Testis (tissue), 2 donors: ENCODE measurements at regions not wholly inside any gene's neighbourhood (a gene's known extent, or its start where the extent isn't known, plus 50 kb on each side); places are given as distances from the start of the nearest gene placed in this dataset.

Source experiments
- DNase-seq: peaks from one replicate; pipeline ENCODE4 v3.0.0-alpha.2; 2019
- H3K27ac ChIP-seq, 2 donors: fragments of 200-600 bp; sonication (generic); one replicate each; pipeline ENCODE4 v1.5.1; 2019
- H3K27me3 ChIP-seq: fragments of 200-600 bp; sonication (generic); one replicate; pipeline ENCODE4 v1.5.1; 2019
- H3K36me3 ChIP-seq: fragments of 200-600 bp; sonication (generic); one replicate; pipeline ENCODE4 v1.5.1; 2017; ENCODE audit warnings: low read depth; ENCODE audit errors: missing control alignments
- H3K4me1 ChIP-seq: fragments of 200-600 bp; sonication (generic); one replicate; pipeline ENCODE4 v1.5.1; 2019
- H3K4me3 ChIP-seq, 2 donors: fragments of 200-600 bp; sonication (generic); one replicate each; pipeline ENCODE4 v1.5.1; 2017 to 2019
- H3K9me3 ChIP-seq: fragments of 200-600 bp; sonication (generic); one replicate; pipeline ENCODE4 v1.5.1; 2017
- CTCF ChIP-seq, 3 experiments: fragments of 450-650 bp in 2 of 3; fragments of 200-600 bp in 1 of 3; sonication (generic) in 1 of 3; IDR thresholded peaks; one replicate each; pipeline ENCODE4 v1.5.1; 2016 to 2019; ENCODE audit warnings: antibody characterized with exemption in 3 of 3, mild to moderate bottlenecking in 2 of 3, moderate library complexity in 1 of 3
- POLR2A ChIP-seq: fragments of 450-650 bp; IDR thresholded peaks from one replicate; pipeline ENCODE4 v1.6.1; 2017; ENCODE audit warnings: antibody characterized with exemption, mild to moderate bottlenecking, moderate library complexity
- WGBS, 2 donors: methylation state at CpG; one replicate each; pipeline ENCODE4 v1.1.5; 2018; 5-methylcytosine and 5-hydroxymethylcytosine counted together
- intact Hi-C: fragments of 100-400 bp; cut with DNase I; formaldehyde crosslinking; loops from one replicate; pipeline ENCODE4 v1.15.1; 2023; ENCODE audit warnings: low total_unique reads

- H3K4me3 ChIP-seq = no peak overlapping the region
- H3K9me3 ChIP-seq = no peaks in the 10 kb centered on the region
- no peaks in the 10 kb centered on the region for H3K36me3 ChIP-seq
- no peaks in the 10 kb centered on the region for H3K27me3 ChIP-seq
- no peak overlapping the region for H3K27ac ChIP-seq
- no peak for TF ChIP-seq CTCF (IDR thresholded peaks at IDR 0.05)
- no peak for TF ChIP-seq POLR2A
- DNase-seq = no peak
- intact Hi-C loops = no loop called here
- WGBS, 2 donors = 91 to 92% methylated on average over 4 of the region's 4 CpGs
- no peaks in the 10 kb centered on the region for H3K4me1 ChIP-seq
These were observed 68.5 kb upstream of the CARD18 start for GRCh38 chr11:105208019-105208418.

GRCh38 chr11:105206633-105207032 lies 67.1 kb upstream of the CARD18 start:
- H3K9me3 ChIP-seq = no peaks in the 10 kb centered on the region
- H3K27me3 ChIP-seq = no peaks in the 10 kb centered on the region
- TF ChIP-seq CTCF (IDR thresholded peaks at IDR 0.05) = no peak
- TF ChIP-seq POLR2A = no peak
- H3K36me3 ChIP-seq = no peaks in the 10 kb centered on the region
- H3K4me3 ChIP-seq = no peak overlapping the region
- 89 to 96% methylated on average over 4 of the region's 4 CpGs for WGBS, 2 donors
- DNase-seq = no peak
- no peaks in the 10 kb centered on the region for H3K4me1 ChIP-seq
- intact Hi-C loops = no loop called here
- H3K27ac ChIP-seq = no peak overlapping the region

GRCh38 chr11:105204636-105205035 lies 65.1 kb upstream of the CARD18 start:
- Histone ChIP-seq H3K4me3 (no peak overlapping the region), H3K36me3 (no peaks in the 10 kb centered on the region), H3K27me3 (no peaks in the 10 kb centered on the region), H3K9me3 (no peaks in the 10 kb centered on the region), H3K27ac (no peak overlapping the region), H3K4me1 (no peaks in the 10 kb centered on the region)
- TF ChIP-seq POLR2A (no peak), CTCF (IDR thresholded peaks at IDR 0.05) (no peak)
- no peak for DNase-seq
- intact Hi-C loops = no loop called here

- no peaks in the 10 kb centered on the region for H3K27me3 ChIP-seq
- H3K4me1 ChIP-seq = no peaks in the 10 kb centered on the region
- 80 to 87% methylated on average over 2 of the region's 2 CpGs for WGBS, 2 donors
- intact Hi-C loops = no loop called here
- DNase-seq = no peak
- no peaks in the 10 kb centered on the region for H3K36me3 ChIP-seq
- no peaks in the 10 kb centered on the region for H3K9me3 ChIP-seq
- TF ChIP-seq POLR2A = no peak
- no peak for TF ChIP-seq CTCF (IDR thresholded peaks at IDR 0.05)
- no peak overlapping the region for H3K27ac ChIP-seq
- H3K4me3 ChIP-seq = no peak overlapping the region
These were observed 64.1 kb upstream of the CARD18 start for GRCh38 chr11:105203569-105204240.

GRCh38 chr11:105202844-105203548 lies 63.4 kb upstream of the CARD18 start:
- no peak for DNase-seq
- no peaks in the 10 kb centered on the region for H3K36me3 ChIP-seq
- WGBS, 2 donors = 32 to 34% methylated on average over 3 of the region's 3 CpGs
- intact Hi-C loops = no loop called here
- no peak overlapping the region for H3K27ac ChIP-seq
- no peaks in the 10 kb centered on the region for H3K9me3 ChIP-seq
- TF ChIP-seq POLR2A (no peak), CTCF (IDR thresholded peaks at IDR 0.05) (no peak)
- H3K4me1 ChIP-seq = no peaks in the 10 kb centered on the region
- no peaks in the 10 kb centered on the region for H3K27me3 ChIP-seq
- H3K4me3 ChIP-seq = no peak overlapping the region
